ENCODE measurements at regions not wholly inside any gene's neighbourhood (a gene's known extent, or its start where the extent isn't known, plus 50 kb on each side); places are given as distances from the start of the nearest gene placed in this dataset.
"Not testable (repeated sequence)": the region's sequence is repeated elsewhere in the genome, so short reads cannot be mapped to it uniquely, and the experiment has no call there.

- not testable (repeated sequence) for DNase-seq
These were observed 57.0 kb upstream of the NEUROD1 start for GRCh38 chr2:181737302-181737701.

- DNase-seq: peak; percentile 33
These were observed 57.8 kb upstream of the NEUROD1 start for GRCh38 chr2:181738074-181738473.

GRCh38 chr2:181738563-181738962 lies 58.2 kb upstream of the NEUROD1 start:
- DNase-seq: no peak

- DNase-seq: no peak
These were observed 61.4 kb upstream of the NEUROD1 start for GRCh38 chr2:181741756-181742155.

DNA sequence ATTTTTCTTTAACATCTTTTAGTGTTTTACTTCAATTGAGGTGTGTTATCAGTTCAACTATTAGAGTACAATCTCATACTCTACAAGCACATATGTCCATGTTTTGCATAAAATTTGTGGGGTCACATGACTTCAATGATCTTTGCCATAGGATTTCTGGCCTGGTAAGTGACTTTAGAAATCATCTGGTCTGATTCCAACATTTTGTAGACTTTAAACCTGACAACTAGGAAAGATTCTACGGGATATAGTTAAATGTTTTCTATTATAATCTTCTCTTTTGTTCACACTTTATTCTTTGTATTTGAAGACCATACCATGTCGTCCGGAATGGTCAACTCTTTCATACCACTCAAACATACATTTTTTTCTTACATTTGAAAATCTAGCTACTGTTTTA lies 62.0 kb upstream of the NEUROD1 start:
- DNase-seq: no peak

GRCh38 chr2:181742922-181743722 lies 62.8 kb upstream of the NEUROD1 start:
- peak; percentile 84 for DNase-seq

DNA sequence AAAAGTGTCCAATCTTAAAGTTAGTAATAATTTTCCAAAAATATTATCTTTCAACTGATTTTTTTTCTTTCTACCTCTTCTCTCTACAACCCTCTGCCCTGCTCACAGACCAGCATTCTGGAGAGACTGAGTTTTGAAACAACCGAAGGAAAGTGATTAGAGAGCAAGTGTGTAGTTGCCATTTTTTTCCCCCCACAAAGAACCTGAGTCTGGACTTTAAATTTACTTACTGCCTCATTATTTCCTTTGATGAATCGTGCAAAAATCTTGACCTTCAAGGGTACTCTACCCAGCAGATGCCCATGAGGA lies 63.4 kb upstream of the NEUROD1 start:
- no peak for DNase-seq

DNA sequence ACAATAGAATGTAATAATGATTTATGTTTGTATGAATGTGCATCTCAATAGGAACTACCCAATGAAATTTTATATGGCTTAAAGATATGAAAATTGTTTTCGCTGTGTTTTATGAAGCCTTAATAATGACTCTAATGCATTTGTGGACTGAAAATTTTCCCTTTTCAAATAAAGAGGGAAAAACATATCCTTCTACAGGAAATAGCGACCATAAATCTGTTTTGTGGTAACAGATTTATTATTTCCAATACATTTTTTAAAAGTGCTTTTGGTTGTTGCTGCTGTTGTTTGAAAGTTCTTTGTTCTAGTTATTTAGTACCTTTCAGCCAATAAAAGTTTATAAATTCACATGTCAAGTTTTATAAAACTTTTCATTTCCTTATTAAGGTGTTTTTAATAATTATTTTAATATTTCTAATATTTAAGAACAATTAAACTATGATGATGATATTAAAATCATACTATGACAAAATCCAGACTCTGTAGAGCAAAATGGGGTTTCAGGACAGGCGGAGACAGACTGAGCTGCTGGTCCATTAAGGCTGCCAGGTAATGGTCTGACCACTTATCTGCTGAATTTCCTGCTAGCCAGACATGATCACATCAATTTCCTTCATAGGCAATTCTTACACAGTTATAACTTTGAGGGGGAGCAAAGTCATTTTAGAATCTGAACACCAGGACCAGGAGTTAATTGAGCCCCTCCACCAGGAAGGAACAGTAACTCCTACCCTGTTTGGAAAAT lies 65.7 kb upstream of the NEUROD1 start:
- DNase-seq: no peak

- no peak for DNase-seq
These were observed 66.5 kb upstream of the NEUROD1 start for GRCh38 chr2:181746844-181747243.

- no peak for DNase-seq
These were observed 70.0 kb upstream of the NEUROD1 start for GRCh38 chr2:181750305-181750704.

GRCh38 chr2:181751266-181752030 lies 71.1 kb upstream of the NEUROD1 start:
- no peak for DNase-seq

DNA sequence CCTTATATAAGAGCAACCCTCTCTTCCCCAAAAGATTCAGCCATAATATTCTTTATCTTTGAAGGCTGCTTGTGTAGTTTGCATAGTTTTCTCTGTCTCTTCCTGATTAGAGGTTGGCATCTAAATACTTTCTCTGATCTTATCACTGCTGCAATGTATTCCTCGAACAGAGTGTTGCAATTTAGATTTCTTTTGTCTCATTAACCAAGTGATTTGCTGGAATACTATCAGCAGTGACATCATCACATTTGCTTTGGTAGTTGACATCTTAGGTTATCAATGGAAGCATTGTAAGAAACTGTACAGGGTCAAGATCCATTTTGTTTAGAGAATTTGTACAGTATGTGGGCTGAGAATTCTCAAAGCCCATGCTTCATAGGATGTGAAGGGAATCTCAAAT lies 72.0 kb upstream of the NEUROD1 start:
- peak; percentile 16 for DNase-seq

- no peak for DNase-seq
These were observed 73.4 kb upstream of the NEUROD1 start for GRCh38 chr2:181753686-181754085.

- DNase-seq: no peak
These were observed 73.8 kb upstream of the NEUROD1 start for GRCh38 chr2:181754105-181754504.

DNA sequence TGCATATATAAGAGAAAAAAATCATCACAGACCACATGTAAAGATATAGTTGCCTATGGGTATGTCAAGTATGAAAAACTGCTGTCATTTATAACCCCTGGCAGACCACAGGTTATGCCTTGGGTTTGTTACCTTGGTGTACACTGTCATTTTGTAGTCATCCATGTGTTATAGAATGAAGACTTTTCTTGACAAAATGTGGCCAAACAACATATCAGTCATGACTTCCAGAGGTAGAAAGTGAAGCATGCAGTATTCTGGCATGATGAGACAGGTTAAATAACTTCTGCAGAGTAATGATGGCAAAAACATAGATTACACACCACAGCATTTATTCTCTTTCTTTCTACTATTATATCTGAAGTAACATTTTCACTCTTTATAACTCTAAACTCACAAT lies 74.9 kb upstream of the NEUROD1 start:
- DNase-seq: no peak

DNA sequence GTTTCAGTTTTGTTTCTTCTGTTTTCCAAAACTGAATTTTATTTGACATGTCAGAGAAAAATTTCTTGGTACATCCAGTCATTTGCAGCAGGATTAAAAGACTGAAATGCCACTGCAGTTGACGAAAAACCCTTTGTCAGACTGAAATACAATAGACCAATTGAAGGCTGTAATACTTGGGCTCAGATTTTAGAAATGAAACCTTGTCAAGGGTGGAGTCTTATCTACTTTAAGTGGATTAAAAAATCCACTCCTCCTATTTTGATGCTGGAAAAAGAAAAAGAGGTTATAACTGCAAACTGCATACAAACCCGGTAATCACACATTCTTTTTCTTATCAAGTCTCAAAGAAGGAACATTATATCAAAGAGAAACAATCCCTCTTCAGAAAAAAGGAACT lies 80.2 kb upstream of the NEUROD1 start:
- no peak for DNase-seq

DNA sequence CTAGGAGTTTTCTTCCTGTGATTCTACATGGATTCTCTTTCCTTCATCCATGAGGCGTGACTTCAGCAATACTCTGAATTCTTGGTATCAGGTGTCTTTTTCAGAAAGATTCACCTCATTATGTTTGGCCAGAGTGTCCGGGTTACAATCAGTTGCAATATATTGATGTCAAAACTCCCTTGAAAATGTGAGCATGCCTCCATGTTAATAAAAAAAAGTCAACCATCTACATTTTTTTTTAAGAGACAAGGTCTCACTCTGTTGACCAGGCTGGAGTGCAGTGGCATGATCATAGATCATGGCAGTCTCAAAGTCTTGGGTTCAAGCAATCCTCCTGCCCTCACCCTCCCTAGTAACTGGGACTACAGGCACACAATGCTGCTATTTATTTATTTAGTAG lies 80.9 kb upstream of the NEUROD1 start:
- no peak for DNase-seq

DNA sequence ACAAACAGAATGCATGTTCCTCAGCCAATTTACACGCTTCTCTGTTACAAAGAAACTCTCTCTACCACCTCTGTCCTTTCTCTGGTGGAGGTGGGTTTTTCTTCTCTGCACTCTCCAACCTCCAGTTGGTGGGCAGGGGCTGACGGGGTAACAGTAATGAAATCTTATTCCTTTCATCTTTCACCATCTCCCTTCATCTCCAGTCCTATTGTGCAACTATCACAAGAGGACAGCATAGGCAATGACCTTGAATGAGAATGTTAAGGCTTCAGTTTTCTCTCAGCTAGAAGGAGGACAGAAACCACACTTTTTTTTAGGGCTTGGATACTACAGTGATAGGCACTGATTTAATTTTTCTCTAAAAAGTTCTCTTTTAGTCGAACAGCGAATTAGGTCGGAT lies 81.7 kb upstream of the NEUROD1 start:
- DNase-seq: no peak

DNA sequence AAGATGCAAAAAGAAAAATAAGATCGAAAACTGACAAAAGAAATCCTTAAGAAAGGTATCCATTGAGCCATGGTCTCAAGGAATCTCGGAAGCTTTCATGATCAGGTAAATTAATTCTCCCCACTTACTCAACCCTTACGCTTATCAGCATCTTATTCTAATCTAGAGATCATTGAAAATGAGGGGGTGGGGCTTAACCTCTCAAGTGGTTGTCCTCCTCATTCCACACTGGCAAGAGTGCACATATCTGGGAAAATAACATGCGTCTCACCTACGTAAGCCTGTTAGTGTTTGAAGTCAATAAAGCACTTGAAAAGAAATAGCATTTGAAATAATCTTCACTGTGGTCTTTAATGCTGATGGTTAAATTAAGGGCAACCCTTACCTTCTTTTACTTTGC lies 82.5 kb upstream of the NEUROD1 start:
- no peak for DNase-seq

- no peak for DNase-seq
These were observed 83.1 kb upstream of the NEUROD1 start for GRCh38 chr2:181763423-181763822.

- DNase-seq: peak; percentile 94
These were observed 84.0 kb upstream of the NEUROD1 start for GRCh38 chr2:181764095-181764963.

- no peak for DNase-seq
These were observed 85.8 kb upstream of the NEUROD1 start for GRCh38 chr2:181766129-181766528.

DNA sequence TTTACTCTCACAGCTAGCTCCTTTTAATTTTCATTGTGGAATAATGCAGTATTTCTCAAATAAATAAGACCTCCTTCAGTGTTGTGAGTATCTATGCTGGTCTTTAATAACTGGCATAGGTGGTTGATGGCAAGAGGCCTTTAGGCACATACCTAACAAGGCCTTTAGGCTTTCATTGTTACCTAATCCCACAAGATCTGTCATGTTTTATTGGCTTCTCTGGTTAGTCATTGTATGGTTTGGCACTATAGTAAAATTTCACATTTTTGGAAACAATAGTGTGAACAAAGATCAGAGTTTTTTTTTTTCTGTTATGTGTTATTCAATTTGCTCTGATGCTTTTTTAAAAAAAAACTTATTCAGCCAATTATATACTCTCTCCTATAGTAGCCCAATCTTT lies 89.8 kb upstream of the NEUROD1 start:
- no peak for DNase-seq
